Muscle of back (tissue), 3 donors: ENCODE measurements at regions not wholly inside any gene's neighbourhood (a gene's known extent, or its start where the extent isn't known, plus 50 kb on each side); places are given as distances from the start of the nearest gene placed in this dataset.

Experiments
- DNase-seq, 3 donors: peaks; one replicate each; pipeline versions ENCODE4 v3.0.0 to v3.0.0-alpha.2; 2013

GRCh38 chr2:129237966-129238725, 741.3 kb upstream of the RAB6C start:
- DNase-seq: peak in 1 of 3 donors; percentile 72

GRCh38 chr2:129239141-129239540, 740.3 kb upstream of the RAB6C start:
- peak; percentile 24 to 49 (median 36) for DNase-seq

GRCh38 chr2:129240061-129240460, 739.4 kb upstream of the RAB6C start:
- DNase-seq: no peak

- no peak for DNase-seq
Observed at GRCh38 chr2:129242269-129242668, 737.2 kb upstream of the RAB6C start.

- DNase-seq: no peak
Observed at GRCh38 chr2:129247751-129248150, 731.7 kb upstream of the RAB6C start.

GRCh38 chr2:129248198-129248597, 731.3 kb upstream of the RAB6C start:
- no peak for DNase-seq

GRCh38 chr2:129252781-129253460, 726.5 kb upstream of the RAB6C start:
- peak in 1 of 3 donors; percentile 18 for DNase-seq

GRCh38 chr2:129253461-129253812, 726.0 kb upstream of the RAB6C start:
- peak in 1 of 3 donors; percentile 21 for DNase-seq

- no peak for DNase-seq
Observed at GRCh38 chr2:129254718-129255117, 724.7 kb upstream of the RAB6C start.

- no peak for DNase-seq
Observed at GRCh38 chr2:129255610-129256313, 723.7 kb upstream of the RAB6C start.

- DNase-seq: no peak
Observed at GRCh38 chr2:129256642-129257041, 722.8 kb upstream of the RAB6C start.

- no peak for DNase-seq
Observed at GRCh38 chr2:129262934-129263333, 716.5 kb upstream of the RAB6C start.

GRCh38 chr2:129263939-129264338, 715.5 kb upstream of the RAB6C start:
- DNase-seq: no peak

GRCh38 chr2:129267559-129267958, 711.9 kb upstream of the RAB6C start:
- no peak for DNase-seq

- no peak for DNase-seq
Observed at GRCh38 chr2:129273266-129274037, 706.0 kb upstream of the RAB6C start.

- no peak for DNase-seq
Observed at GRCh38 chr2:129274038-129274415, 705.4 kb upstream of the RAB6C start.

- peak in 1 of 3 donors; percentile 15 for DNase-seq
Observed at GRCh38 chr2:129274918-129275317, 704.5 kb upstream of the RAB6C start.

GRCh38 chr2:129275706-129276105, 703.8 kb upstream of the RAB6C start:
- DNase-seq: no peak

- DNase-seq: no peak
Observed at GRCh38 chr2:129276978-129277584, 702.4 kb upstream of the RAB6C start.

- DNase-seq: no peak
Observed at GRCh38 chr2:129277585-129277981, 701.9 kb upstream of the RAB6C start.

- no peak for DNase-seq
Observed at GRCh38 chr2:129281791-129282530, 697.5 kb upstream of the RAB6C start.
